ENCODE measurements at regions not wholly inside any gene's neighbourhood (a gene's known extent, or its start where the extent isn't known, plus 50 kb on each side); places are given as distances from the start of the nearest gene placed in this dataset.

GRCh38 chr10:42984761-42985325, 92.0 kb upstream of the RET start:
- no peak overlapping the region for H3K4me3 ChIP-seq (replicated peaks; ENCODE audit: low read depth, low read length)
- TF ChIP-seq CTCF (IDR thresholded peaks at IDR 0.05; ENCODE audit: low read depth, low read length, missing control alignments): no peak
- no peak for DNase-seq (ENCODE audit: extremely low read depth, low read depth)

GRCh38 chr10:42985436-42986316, 91.2 kb upstream of the RET start:
- DNase-seq (ENCODE audit: extremely low read depth, low read depth): no peak
- TF ChIP-seq CTCF (IDR thresholded peaks at IDR 0.05; ENCODE audit: low read depth, low read length, missing control alignments): no peak
- no peak overlapping the region for H3K4me3 ChIP-seq (replicated peaks; ENCODE audit: low read depth, low read length)

GRCh38 chr10:42986633-42987032, 90.2 kb upstream of the RET start:
- no peak overlapping the region for H3K4me3 ChIP-seq (replicated peaks; ENCODE audit: low read depth, low read length)
- TF ChIP-seq CTCF (IDR thresholded peaks at IDR 0.05; ENCODE audit: low read depth, low read length, missing control alignments): no peak
- DNase-seq (ENCODE audit: extremely low read depth, low read depth): no peak

- no peak for TF ChIP-seq CTCF (IDR thresholded peaks at IDR 0.05; ENCODE audit: low read depth, low read length, missing control alignments)
- DNase-seq (ENCODE audit: extremely low read depth, low read depth): no peak
- no peak overlapping the region for H3K4me3 ChIP-seq (replicated peaks; ENCODE audit: low read depth, low read length)
Measured at GRCh38 chr10:42987121-42987541, 89.7 kb upstream of the RET start.

GRCh38 chr10:42987575-42987974, 89.3 kb upstream of the RET start:
- no peak for DNase-seq (ENCODE audit: extremely low read depth, low read depth)
- H3K4me3 ChIP-seq (replicated peaks; ENCODE audit: low read depth, low read length): no peak overlapping the region
- TF ChIP-seq CTCF (IDR thresholded peaks at IDR 0.05; ENCODE audit: low read depth, low read length, missing control alignments): no peak

GRCh38 chr10:42988069-42988468, 88.8 kb upstream of the RET start:
- H3K4me3 ChIP-seq (replicated peaks; ENCODE audit: low read depth, low read length): no peak overlapping the region
- no peak for TF ChIP-seq CTCF (IDR thresholded peaks at IDR 0.05; ENCODE audit: low read depth, low read length, missing control alignments)
- no peak for DNase-seq (ENCODE audit: extremely low read depth, low read depth)

Measured in HFF-Myc (cell line).